ENCODE measurements at regions not wholly inside any gene's neighbourhood (a gene's known extent, or its start where the extent isn't known, plus 50 kb on each side); places are given as distances from the start of the nearest gene placed in this dataset.

DNA sequence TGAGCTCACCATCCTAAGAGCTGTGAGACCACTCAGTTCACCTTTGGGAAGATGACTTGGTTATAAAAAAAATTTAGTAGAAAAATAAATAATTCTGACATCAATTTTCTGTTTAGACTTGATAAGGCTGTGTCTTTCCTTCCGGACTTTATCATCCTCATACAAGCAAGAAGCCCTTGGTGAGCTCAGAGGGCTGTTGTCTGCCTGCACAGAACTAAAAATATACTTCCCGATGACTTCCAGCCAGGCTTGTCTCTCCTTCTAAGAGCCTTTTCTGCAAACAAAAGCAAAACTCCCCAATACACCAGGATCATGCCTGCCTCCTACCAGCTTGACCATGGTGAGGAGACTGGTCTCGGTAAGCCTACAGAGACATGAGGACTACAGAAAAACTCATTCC, 58.3 kb upstream of the PHOX2B start:
- Histone ChIP-seq H3K4me3 (ENCODE audit: insufficient read depth, low read depth, low read length) (no peak overlapping the region), H2BK5ac (ENCODE audit: low read depth, low read length, poor library complexity, severe bottlenecking) (no peak overlapping the region), H3K9me1 (ENCODE audit: insufficient read depth, low read length) (no peaks in the 10 kb centered on the region), H3K56ac (ENCODE audit: extremely low read depth, insufficient read depth, low read length) (no peak overlapping the region), H3K14ac (replicated peaks; ENCODE audit: low read depth, low read length) (no peak overlapping the region), H2AK9ac (replicated peaks; ENCODE audit: low read depth, low read length, poor library complexity) (no peak overlapping the region), H3K18ac (ENCODE audit: low read depth, low read length) (no peak overlapping the region), H3K4me1 (ENCODE audit: control insufficient read depth, insufficient read depth, low read length) (no peaks in the 10 kb centered on the region), H2BK20ac (ENCODE audit: low read depth, low read length) (no peak overlapping the region), H4K91ac (ENCODE audit: insufficient read depth, low read depth, low read length) (no peak overlapping the region), H4K20me1 (ENCODE audit: insufficient read depth, low read length) (no peaks in the 10 kb centered on the region), H3K36me3 (ENCODE audit: control insufficient read depth, insufficient read depth, low read length) (no peaks in the 10 kb centered on the region), H2AK5ac (ENCODE audit: low read depth, low read length) (no peak overlapping the region), H2BK120ac (ENCODE audit: low read depth, low read length) (no peak overlapping the region), H2AFZ (replicated peaks; ENCODE audit: low read length, poor library complexity) (no peak overlapping the region), H3K4ac (ENCODE audit: low read depth, low read length) (no peak overlapping the region), H3K23ac (ENCODE audit: low read depth, low read length) (no peak overlapping the region), H3K4me2 (ENCODE audit: low read depth, low read length) (no peak overlapping the region), H4K5ac (ENCODE audit: low read depth, low read length) (no peak overlapping the region), H4K8ac (ENCODE audit: low read depth in 2 of 2, low read length in 2 of 2) (no peak overlapping the region), H3K9me3 (ENCODE audit: control insufficient read depth, insufficient read depth, low read length) (no peaks in the 10 kb centered on the region), H3K27ac (ENCODE audit: insufficient read depth, low read length) (no peak overlapping the region), H3K79me1 (ENCODE audit: low read depth in 1 of 2, low read length in 2 of 2) (no peaks in the 10 kb centered on the region), H3K9ac (ENCODE audit: low read depth, low read length) (no peak overlapping the region), H3K27me3 (ENCODE audit: control insufficient read depth, insufficient read depth, low read length) (peaks cover 14% of the 10 kb centered on the region), H2BK15ac (ENCODE audit: low read depth, low read length) (no peak overlapping the region)
- ATAC-seq (ENCODE audit: low read depth): no peak
- intact Hi-C loops (cut with micrococcal nuclease) (no loop called here), in situ Hi-C loops (cut with MboI; ENCODE audit: low sequenced_read_pairs) (no loop called here), dilution Hi-C loops (cut with HindIII; ENCODE audit: low sequenced_read_pairs, unreplicated experiment) (no loop called here)
- DNase-seq: no peak
- no TSS peak for BruUV-seq (replicated peaks)
- ChIA-PET CTCF (no interaction called here), POLR2A (ENCODE audit: unreplicated experiment) (no interaction called here)
- WGBS, 2 experiments (ENCODE audit: extremely low coverage in 2 of 2, insufficient read length in 1 of 2): no CpG with 5 or more reads among the region's 3 CpGs
- TF ChIP-seq POLR2A (IDR thresholded peaks at IDR 0.05; ENCODE audit: low read depth, low read length) (no peak), BHLHE40 (IDR thresholded peaks at IDR 0.05; ENCODE audit: low read depth, low read length) (no peak)
